Tibial nerve (tissue), 4 donors: ENCODE measurements at regions not wholly inside any gene's neighbourhood (a gene's known extent, or its start where the extent isn't known, plus 50 kb on each side); places are given as distances from the start of the nearest gene placed in this dataset.

Experiments used
- EP300 ChIP-seq, 2 donors: sonication (generic); formaldehyde crosslinking; IDR thresholded peaks; one replicate each; pipeline ENCODE4 v1.6.1; 2017; ENCODE audit warnings: antibody characterized with exemption in 2 of 2, mild to moderate bottlenecking in 1 of 2
- POLR2A ChIP-seq, 2 donors: fragments of 450-650 bp; IDR thresholded peaks; one replicate each; pipeline ENCODE4 v1.6.1; 2017; ENCODE audit warnings: antibody characterized with exemption in 2 of 2, mild to moderate bottlenecking in 2 of 2, moderate library complexity in 2 of 2
- TF ChIP-seq, protein P1 (sequence below), 5 experiments: fragments of 200-600 bp in 3 of 5; fragments of 450-650 bp in 2 of 5; sonication (generic) in 3 of 5; IDR thresholded peaks; one replicate each; pipeline ENCODE4 v1.5.1; 2016 to 2019; ENCODE audit warnings: antibody characterized with exemption in 5 of 5, mild to moderate bottlenecking in 3 of 5, moderate library complexity in 2 of 5

GRCh38 chr2:18055290-18055689 lies 176.8 kb downstream of the KCNS3 start:
- TF ChIP-seq, protein P1, sequence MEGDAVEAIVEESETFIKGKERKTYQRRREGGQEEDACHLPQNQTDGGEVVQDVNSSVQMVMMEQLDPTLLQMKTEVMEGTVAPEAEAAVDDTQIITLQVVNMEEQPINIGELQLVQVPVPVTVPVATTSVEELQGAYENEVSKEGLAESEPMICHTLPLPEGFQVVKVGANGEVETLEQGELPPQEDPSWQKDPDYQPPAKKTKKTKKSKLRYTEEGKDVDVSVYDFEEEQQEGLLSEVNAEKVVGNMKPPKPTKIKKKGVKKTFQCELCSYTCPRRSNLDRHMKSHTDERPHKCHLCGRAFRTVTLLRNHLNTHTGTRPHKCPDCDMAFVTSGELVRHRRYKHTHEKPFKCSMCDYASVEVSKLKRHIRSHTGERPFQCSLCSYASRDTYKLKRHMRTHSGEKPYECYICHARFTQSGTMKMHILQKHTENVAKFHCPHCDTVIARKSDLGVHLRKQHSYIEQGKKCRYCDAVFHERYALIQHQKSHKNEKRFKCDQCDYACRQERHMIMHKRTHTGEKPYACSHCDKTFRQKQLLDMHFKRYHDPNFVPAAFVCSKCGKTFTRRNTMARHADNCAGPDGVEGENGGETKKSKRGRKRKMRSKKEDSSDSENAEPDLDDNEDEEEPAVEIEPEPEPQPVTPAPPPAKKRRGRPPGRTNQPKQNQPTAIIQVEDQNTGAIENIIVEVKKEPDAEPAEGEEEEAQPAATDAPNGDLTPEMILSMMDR (IDR thresholded peaks at IDR 0.05), result no peak
- TF ChIP-seq POLR2A (IDR thresholded peaks at IDR 0.05) (no peak), EP300 (IDR thresholded peaks at IDR 0.05) (no peak)
